ENCODE measurements at regions not wholly inside any gene's neighbourhood (a gene's known extent, or its start where the extent isn't known, plus 50 kb on each side); places are given as distances from the start of the nearest gene placed in this dataset.
"Not testable (repeated sequence)": the region's sequence is repeated elsewhere in the genome, so short reads cannot be mapped to it uniquely, and the experiment has no call there.

DNA sequence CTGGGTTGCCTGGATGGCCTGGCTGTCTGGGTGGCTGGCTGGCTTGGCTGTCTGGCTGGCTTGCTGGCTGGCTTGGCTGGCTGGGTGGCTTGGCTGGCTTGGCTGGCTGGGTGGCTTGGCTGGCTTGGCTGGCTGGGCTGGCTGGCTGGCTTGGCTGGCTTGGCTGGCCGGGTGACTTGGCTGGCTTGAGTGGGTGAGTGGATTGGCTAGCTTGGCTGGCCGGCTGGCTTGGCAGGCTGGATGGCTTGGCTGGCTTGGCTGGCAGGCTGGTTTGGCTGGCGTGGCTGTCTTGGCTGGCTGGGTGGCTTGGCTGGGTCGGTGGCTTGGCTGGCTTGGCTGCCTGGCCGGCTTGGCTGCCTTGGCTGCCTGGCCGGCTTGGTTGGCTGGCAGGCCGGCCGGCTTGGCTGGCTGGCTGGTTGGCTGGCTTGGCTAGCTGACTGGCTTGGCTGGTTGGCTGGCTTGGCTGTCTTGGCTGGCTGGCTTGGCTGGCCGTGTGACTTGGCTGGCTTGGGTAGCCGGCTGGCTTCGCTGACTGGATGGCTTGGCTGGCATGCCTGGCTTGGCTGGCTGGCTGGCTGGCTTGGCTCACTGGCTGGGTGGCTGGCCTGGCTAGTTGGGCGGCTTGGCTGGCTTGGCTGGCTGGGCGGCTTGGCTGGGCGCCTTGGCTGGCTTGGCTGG, 132.4 kb upstream of the FAM72C start:
- not testable (repeated sequence) for TF ChIP-seq CTCF (conservative IDR thresholded peaks at IDR 0.05; ENCODE audit: low read depth in 2 of 2); EZH2phosphoT487 (IDR thresholded peaks at IDR 0.05; ENCODE audit: unreplicated experiment)

All from GM23338 (cell line).